ENCODE measurements at regions not wholly inside any gene's neighbourhood (a gene's known extent, or its start where the extent isn't known, plus 50 kb on each side); places are given as distances from the start of the nearest gene placed in this dataset.

- TF ChIP-seq ZBTB43 (CRISPR knock-in tag; IDR thresholded peaks at IDR 0.05) = no peak
Measured at GRCh38 chr9:111258209-111258874, 71.7 kb downstream of the OR2K2 start (continued).

DNA sequence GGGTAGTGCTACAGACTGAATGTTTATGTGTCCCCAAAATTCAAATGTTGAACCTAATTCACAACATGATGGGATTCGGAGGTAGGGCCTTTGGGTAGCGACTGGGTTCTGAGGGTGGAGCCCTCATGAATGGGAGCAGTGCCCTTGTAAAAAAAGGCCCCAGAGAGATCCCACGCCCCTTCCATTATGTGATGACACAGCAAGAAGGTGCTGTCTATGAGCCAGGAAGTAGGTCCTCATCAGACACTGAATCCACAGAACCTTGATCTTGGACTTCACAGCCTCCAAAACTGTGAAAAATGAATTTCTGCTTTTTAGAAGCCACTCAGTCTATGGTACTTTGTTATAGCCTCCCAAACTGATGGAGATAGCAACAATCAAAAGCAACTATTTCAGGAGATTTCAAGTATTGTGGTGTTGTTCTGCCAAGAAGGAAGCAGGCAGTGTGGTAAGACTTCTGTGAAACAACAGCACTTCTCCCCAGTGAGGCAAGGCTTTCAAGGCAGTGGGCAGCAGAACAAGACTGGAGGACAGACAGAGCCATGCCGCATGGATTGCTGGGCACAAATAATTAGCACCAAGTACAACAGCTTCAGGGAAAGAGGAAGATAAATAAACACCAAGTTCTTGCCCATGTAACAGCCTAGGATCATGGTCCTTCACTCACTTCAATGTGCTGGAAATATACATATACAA lies 76.1 kb downstream of the OR2K2 start:
- Mint-ChIP-seq H3K27me3 (ENCODE audit: low read depth) (no peaks in the 10 kb centered on the region), H3K9me3 (peaks cover 14% of the 10 kb centered on the region)
- POLR2A ChIA-PET = no interaction called here

More for the DNA sequence above, 76.1 kb downstream of the OR2K2 start:
- CTCF ChIA-PET = no interaction called here
- Mint-ChIP-seq H3K4me3 (no peak overlapping the region), H3K4me1 (peaks cover 34% of the 10 kb centered on the region), H3K36me3 (no peaks in the 10 kb centered on the region; the same call in 1 of the 2 replicates), H3K27ac (no peak overlapping the region)
- no peak for DNase-seq (ENCODE audit: low spot score)
- no peak for ATAC-seq
- TF ChIP-seq, protein P1, sequence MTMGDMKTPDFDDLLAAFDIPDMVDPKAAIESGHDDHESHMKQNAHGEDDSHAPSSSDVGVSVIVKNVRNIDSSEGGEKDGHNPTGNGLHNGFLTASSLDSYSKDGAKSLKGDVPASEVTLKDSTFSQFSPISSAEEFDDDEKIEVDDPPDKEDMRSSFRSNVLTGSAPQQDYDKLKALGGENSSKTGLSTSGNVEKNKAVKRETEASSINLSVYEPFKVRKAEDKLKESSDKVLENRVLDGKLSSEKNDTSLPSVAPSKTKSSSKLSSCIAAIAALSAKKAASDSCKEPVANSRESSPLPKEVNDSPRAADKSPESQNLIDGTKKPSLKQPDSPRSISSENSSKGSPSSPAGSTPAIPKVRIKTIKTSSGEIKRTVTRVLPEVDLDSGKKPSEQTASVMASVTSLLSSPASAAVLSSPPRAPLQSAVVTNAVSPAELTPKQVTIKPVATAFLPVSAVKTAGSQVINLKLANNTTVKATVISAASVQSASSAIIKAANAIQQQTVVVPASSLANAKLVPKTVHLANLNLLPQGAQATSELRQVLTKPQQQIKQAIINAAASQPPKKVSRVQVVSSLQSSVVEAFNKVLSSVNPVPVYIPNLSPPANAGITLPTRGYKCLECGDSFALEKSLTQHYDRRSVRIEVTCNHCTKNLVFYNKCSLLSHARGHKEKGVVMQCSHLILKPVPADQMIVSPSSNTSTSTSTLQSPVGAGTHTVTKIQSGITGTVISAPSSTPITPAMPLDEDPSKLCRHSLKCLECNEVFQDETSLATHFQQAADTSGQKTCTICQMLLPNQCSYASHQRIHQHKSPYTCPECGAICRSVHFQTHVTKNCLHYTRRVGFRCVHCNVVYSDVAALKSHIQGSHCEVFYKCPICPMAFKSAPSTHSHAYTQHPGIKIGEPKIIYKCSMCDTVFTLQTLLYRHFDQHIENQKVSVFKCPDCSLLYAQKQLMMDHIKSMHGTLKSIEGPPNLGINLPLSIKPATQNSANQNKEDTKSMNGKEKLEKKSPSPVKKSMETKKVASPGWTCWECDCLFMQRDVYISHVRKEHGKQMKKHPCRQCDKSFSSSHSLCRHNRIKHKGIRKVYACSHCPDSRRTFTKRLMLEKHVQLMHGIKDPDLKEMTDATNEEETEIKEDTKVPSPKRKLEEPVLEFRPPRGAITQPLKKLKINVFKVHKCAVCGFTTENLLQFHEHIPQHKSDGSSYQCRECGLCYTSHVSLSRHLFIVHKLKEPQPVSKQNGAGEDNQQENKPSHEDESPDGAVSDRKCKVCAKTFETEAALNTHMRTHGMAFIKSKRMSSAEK (CRISPR knock-in tag; IDR thresholded peaks at IDR 0.05; ENCODE audit: borderline replicate concordance) = no peak
- TF ChIP-seq NFATC4 (CRISPR knock-in tag; IDR thresholded peaks at IDR 0.05) (no peak), CREB1 (CRISPR knock-in tag; IDR thresholded peaks at IDR 0.05) (no peak), RORB (CRISPR knock-in tag; IDR thresholded peaks at IDR 0.05) (no peak), ZNF423 (CRISPR knock-in tag; IDR thresholded peaks at IDR 0.05) (no peak), KAT7 (CRISPR knock-in tag; IDR thresholded peaks at IDR 0.05; ENCODE audit: borderline replicate concordance) (no peak), IRF2 (CRISPR knock-in tag; IDR thresholded peaks at IDR 0.05; ENCODE audit: borderline replicate concordance, low read depth) (no peak), FOXP1 (CRISPR knock-in tag; IDR thresholded peaks at IDR 0.05; ENCODE audit: borderline replicate concordance) (no peak)
- TF ChIP-seq, protein P2, sequence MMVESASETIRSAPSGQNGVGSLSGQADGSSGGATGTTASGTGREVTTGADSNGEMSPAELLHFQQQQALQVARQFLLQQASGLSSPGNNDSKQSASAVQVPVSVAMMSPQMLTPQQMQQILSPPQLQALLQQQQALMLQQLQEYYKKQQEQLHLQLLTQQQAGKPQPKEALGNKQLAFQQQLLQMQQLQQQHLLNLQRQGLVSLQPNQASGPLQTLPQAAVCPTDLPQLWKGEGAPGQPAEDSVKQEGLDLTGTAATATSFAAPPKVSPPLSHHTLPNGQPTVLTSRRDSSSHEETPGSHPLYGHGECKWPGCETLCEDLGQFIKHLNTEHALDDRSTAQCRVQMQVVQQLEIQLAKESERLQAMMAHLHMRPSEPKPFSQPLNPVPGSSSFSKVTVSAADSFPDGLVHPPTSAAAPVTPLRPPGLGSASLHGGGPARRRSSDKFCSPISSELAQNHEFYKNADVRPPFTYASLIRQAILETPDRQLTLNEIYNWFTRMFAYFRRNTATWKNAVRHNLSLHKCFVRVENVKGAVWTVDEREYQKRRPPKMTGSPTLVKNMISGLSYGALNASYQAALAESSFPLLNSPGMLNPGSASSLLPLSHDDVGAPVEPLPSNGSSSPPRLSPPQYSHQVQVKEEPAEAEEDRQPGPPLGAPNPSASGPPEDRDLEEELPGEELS (CRISPR knock-in tag; IDR thresholded peaks at IDR 0.05) = no peak
- TF ChIP-seq, protein P3, sequence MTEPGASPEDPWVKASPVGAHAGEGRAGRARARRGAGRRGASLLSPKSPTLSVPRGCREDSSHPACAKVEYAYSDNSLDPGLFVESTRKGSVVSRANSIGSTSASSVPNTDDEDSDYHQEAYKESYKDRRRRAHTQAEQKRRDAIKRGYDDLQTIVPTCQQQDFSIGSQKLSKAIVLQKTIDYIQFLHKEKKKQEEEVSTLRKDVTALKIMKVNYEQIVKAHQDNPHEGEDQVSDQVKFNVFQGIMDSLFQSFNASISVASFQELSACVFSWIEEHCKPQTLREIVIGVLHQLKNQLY (CRISPR knock-in tag; IDR thresholded peaks at IDR 0.05) = no peak
- TF ChIP-seq, protein P4, sequence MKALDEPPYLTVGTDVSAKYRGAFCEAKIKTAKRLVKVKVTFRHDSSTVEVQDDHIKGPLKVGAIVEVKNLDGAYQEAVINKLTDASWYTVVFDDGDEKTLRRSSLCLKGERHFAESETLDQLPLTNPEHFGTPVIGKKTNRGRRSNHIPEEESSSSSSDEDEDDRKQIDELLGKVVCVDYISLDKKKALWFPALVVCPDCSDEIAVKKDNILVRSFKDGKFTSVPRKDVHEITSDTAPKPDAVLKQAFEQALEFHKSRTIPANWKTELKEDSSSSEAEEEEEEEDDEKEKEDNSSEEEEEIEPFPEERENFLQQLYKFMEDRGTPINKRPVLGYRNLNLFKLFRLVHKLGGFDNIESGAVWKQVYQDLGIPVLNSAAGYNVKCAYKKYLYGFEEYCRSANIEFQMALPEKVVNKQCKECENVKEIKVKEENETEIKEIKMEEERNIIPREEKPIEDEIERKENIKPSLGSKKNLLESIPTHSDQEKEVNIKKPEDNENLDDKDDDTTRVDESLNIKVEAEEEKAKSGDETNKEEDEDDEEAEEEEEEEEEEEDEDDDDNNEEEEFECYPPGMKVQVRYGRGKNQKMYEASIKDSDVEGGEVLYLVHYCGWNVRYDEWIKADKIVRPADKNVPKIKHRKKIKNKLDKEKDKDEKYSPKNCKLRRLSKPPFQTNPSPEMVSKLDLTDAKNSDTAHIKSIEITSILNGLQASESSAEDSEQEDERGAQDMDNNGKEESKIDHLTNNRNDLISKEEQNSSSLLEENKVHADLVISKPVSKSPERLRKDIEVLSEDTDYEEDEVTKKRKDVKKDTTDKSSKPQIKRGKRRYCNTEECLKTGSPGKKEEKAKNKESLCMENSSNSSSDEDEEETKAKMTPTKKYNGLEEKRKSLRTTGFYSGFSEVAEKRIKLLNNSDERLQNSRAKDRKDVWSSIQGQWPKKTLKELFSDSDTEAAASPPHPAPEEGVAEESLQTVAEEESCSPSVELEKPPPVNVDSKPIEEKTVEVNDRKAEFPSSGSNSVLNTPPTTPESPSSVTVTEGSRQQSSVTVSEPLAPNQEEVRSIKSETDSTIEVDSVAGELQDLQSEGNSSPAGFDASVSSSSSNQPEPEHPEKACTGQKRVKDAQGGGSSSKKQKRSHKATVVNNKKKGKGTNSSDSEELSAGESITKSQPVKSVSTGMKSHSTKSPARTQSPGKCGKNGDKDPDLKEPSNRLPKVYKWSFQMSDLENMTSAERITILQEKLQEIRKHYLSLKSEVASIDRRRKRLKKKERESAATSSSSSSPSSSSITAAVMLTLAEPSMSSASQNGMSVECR (CRISPR knock-in tag; IDR thresholded peaks at IDR 0.05; ENCODE audit: borderline replicate concordance) = no peak
